Karpas-422 (cell line): ENCODE measurements at regions not wholly inside any gene's neighbourhood (a gene's known extent, or its start where the extent isn't known, plus 50 kb on each side); places are given as distances from the start of the nearest gene placed in this dataset.

Experiments
- DNase-seq: peaks from one replicate; pipeline ENCODE4 v3.0.0-alpha.2; 2015
- H2AFZ ChIP-seq: fragments of 200-600 bp; sonication (generic); 2 replicates; pipeline ENCODE4 v1.6.1; 2014; ENCODE audit warnings: antibody characterized with exemption, low read length, mixed read lengths
- H3K27ac ChIP-seq: fragments of 200-600 bp; sonication (generic); 2 replicates; pipeline ENCODE4 v1.5.1; 2014; ENCODE audit warnings: mild to moderate bottlenecking, low read length, moderate library complexity
- H3K27me3 ChIP-seq: fragments of 200-600 bp; sonication (generic); 2 replicates; pipeline ENCODE4 v1.6.1; 2014; ENCODE audit warnings: low read length, mixed read lengths
- H3K36me3 ChIP-seq: fragments of 200-600 bp; sonication (generic); 2 replicates; pipeline ENCODE4 v1.6.1; 2014; ENCODE audit warnings: low read length, mixed read lengths; ENCODE audit not compliant: insufficient read depth
- H3K4me1 ChIP-seq: fragments of 200-600 bp; sonication (generic); 2 replicates; pipeline ENCODE4 v1.6.1; 2014; ENCODE audit warnings: mild to moderate bottlenecking, low read length, mixed read lengths
- H3K4me2 ChIP-seq: fragments of 200-600 bp; sonication (generic); 2 replicates; pipeline ENCODE4 v1.6.1; 2014; ENCODE audit warnings: low read length, low read depth, mild to moderate bottlenecking; ENCODE audit not compliant: poor library complexity, severe bottlenecking
- H3K4me3 ChIP-seq: fragments of 200-600 bp; sonication (generic); 2 replicates; pipeline ENCODE4 v1.5.1; 2014; ENCODE audit warnings: mild to moderate bottlenecking, antibody characterized with exemption, low read length, mixed read lengths
- H3K79me2 ChIP-seq: fragments of 200-600 bp; sonication (generic); 2 replicates; pipeline ENCODE4 v1.6.1; 2014; ENCODE audit warnings: mild to moderate bottlenecking, low read length, mixed read lengths
- H3K9ac ChIP-seq: fragments of 200-600 bp; sonication (generic); 2 replicates; pipeline ENCODE4 v1.6.0; 2014; ENCODE audit warnings: low read length
- H3K9me2 ChIP-seq: fragments of 200-600 bp; sonication (generic), shearing (Covaris generic); replicated peaks from 2 replicates; pipeline ENCODE4 v1.6.0; 2014; ENCODE audit warnings: mild to moderate bottlenecking, low read length, moderate library complexity; ENCODE audit not compliant: insufficient read depth
- H3K9me3 ChIP-seq: fragments of 300-700, 200-600 bp; sonication (generic); 2 replicates; pipeline ENCODE4 v1.6.1; 2014; ENCODE audit warnings: low read length, mixed read lengths
- H4K20me1 ChIP-seq: fragments of 200-600 bp; sonication (generic); 2 replicates; pipeline ENCODE4 v1.6.1; 2014; ENCODE audit warnings: mild to moderate bottlenecking, antibody characterized with exemption, low read length, low read depth; ENCODE audit not compliant: insufficient read depth

- Histone ChIP-seq H4K20me1 (no peaks in the 10 kb centered on the region), H3K9me3 (no peaks in the 10 kb centered on the region), H3K9me2 (no peaks in the 10 kb centered on the region), H3K4me2 (no peak overlapping the region), H2AFZ (no peak overlapping the region), H3K4me3 (no peak overlapping the region), H3K27me3 (no peaks in the 10 kb centered on the region), H3K9ac (no peak overlapping the region), H3K4me1 (no peaks in the 10 kb centered on the region), H3K27ac (no peak overlapping the region), H3K36me3 (no peaks in the 10 kb centered on the region), H3K79me2 (no peaks in the 10 kb centered on the region)
- no peak for DNase-seq
Observed at GRCh38 chr6:43891072-43891870, 121.3 kb downstream of the VEGFA start.

- no peak overlapping the region for H3K4me3 ChIP-seq
- no peaks in the 10 kb centered on the region for H4K20me1 ChIP-seq
- no peak overlapping the region for H2AFZ ChIP-seq
- no peak overlapping the region for H3K27ac ChIP-seq
- H3K4me2 ChIP-seq: no peak overlapping the region
- no peaks in the 10 kb centered on the region for H3K79me2 ChIP-seq
- H3K9me3 ChIP-seq: no peaks in the 10 kb centered on the region
- H3K36me3 ChIP-seq: no peaks in the 10 kb centered on the region
- no peaks in the 10 kb centered on the region for H3K4me1 ChIP-seq
- H3K9ac ChIP-seq: no peak overlapping the region
- H3K27me3 ChIP-seq: no peaks in the 10 kb centered on the region
- H3K9me2 ChIP-seq: no peaks in the 10 kb centered on the region
- no peak for DNase-seq
Observed at GRCh38 chr6:43890197-43891062, 120.4 kb downstream of the VEGFA start.

- Histone ChIP-seq H4K20me1 (no peaks in the 10 kb centered on the region), H3K36me3 (no peaks in the 10 kb centered on the region), H3K4me3 (no peak overlapping the region), H3K79me2 (no peaks in the 10 kb centered on the region), H3K9ac (no peak overlapping the region), H3K27ac (no peak overlapping the region), H3K4me1 (no peaks in the 10 kb centered on the region), H3K9me3 (no peaks in the 10 kb centered on the region), H3K9me2 (no peaks in the 10 kb centered on the region), H2AFZ (no peak overlapping the region), H3K27me3 (no peaks in the 10 kb centered on the region), H3K4me2 (no peak overlapping the region)
- DNase-seq: no peak
Observed at GRCh38 chr6:43887906-43888683, 118.1 kb downstream of the VEGFA start.

GRCh38 chr6:43887340-43887858, 117.4 kb downstream of the VEGFA start:
- Histone ChIP-seq H3K4me2 (no peak overlapping the region), H3K27ac (no peak overlapping the region)

GRCh38 chr6:43886717-43887339, 116.8 kb downstream of the VEGFA start:
- Histone ChIP-seq H3K9me2 (no peaks in the 10 kb centered on the region), H3K27me3 (no peaks in the 10 kb centered on the region), H3K4me2 (no peak overlapping the region), H3K9me3 (no peaks in the 10 kb centered on the region), H3K27ac (no peak overlapping the region), H3K4me1 (no peaks in the 10 kb centered on the region), H3K79me2 (no peaks in the 10 kb centered on the region), H4K20me1 (no peaks in the 10 kb centered on the region), H3K9ac (no peak overlapping the region), H2AFZ (no peak overlapping the region), H3K36me3 (no peaks in the 10 kb centered on the region), H3K4me3 (no peak overlapping the region)
- DNase-seq: no peak

More at GRCh38 chr6:43887340-43887858, 117.4 kb downstream of the VEGFA start:
- H3K36me3 ChIP-seq: no peaks in the 10 kb centered on the region
- no peaks in the 10 kb centered on the region for H3K9me2 ChIP-seq
- H3K4me1 ChIP-seq: no peaks in the 10 kb centered on the region
- H3K9me3 ChIP-seq: no peaks in the 10 kb centered on the region
- H2AFZ ChIP-seq: no peak overlapping the region
- H3K4me3 ChIP-seq: no peak overlapping the region
- DNase-seq: no peak
- no peaks in the 10 kb centered on the region for H3K79me2 ChIP-seq
- H3K27me3 ChIP-seq: no peaks in the 10 kb centered on the region
- H4K20me1 ChIP-seq: no peaks in the 10 kb centered on the region
- H3K9ac ChIP-seq: no peak overlapping the region

GRCh38 chr6:43886067-43886461, 116.1 kb downstream of the VEGFA start:
- no peak for DNase-seq
- no peak overlapping the region for H3K27ac ChIP-seq
- no peaks in the 10 kb centered on the region for H3K9me3 ChIP-seq

GRCh38 chr6:43885399-43886066, 115.5 kb downstream of the VEGFA start:
- no peaks in the 10 kb centered on the region for H4K20me1 ChIP-seq

More at GRCh38 chr6:43886067-43886461, 116.1 kb downstream of the VEGFA start:
- H3K4me1 ChIP-seq: no peaks in the 10 kb centered on the region
- no peak overlapping the region for H3K9ac ChIP-seq
- H3K9me2 ChIP-seq: no peaks in the 10 kb centered on the region
- no peaks in the 10 kb centered on the region for H4K20me1 ChIP-seq
- no peak overlapping the region for H3K4me2 ChIP-seq
- no peaks in the 10 kb centered on the region for H3K27me3 ChIP-seq
- no peak overlapping the region for H3K4me3 ChIP-seq
- H2AFZ ChIP-seq: no peak overlapping the region
- no peaks in the 10 kb centered on the region for H3K79me2 ChIP-seq
- H3K36me3 ChIP-seq: no peaks in the 10 kb centered on the region

More at GRCh38 chr6:43885399-43886066, 115.5 kb downstream of the VEGFA start:
- Histone ChIP-seq H3K4me2 (no peak overlapping the region), H3K4me3 (no peak overlapping the region), H2AFZ (no peak overlapping the region), H3K9ac (no peak overlapping the region), H3K79me2 (no peaks in the 10 kb centered on the region), H3K4me1 (no peaks in the 10 kb centered on the region), H3K27me3 (no peaks in the 10 kb centered on the region), H3K27ac (no peak overlapping the region), H3K9me3 (no peaks in the 10 kb centered on the region), H3K9me2 (no peaks in the 10 kb centered on the region), H3K36me3 (no peaks in the 10 kb centered on the region)
- DNase-seq: no peak
